EL (cell line): ENCODE measurements at regions not wholly inside any gene's neighbourhood (a gene's known extent, or its start where the extent isn't known, plus 50 kb on each side); places are given as distances from the start of the nearest gene placed in this dataset.
"Not testable (repeated sequence)": the region's sequence is repeated elsewhere in the genome, so short reads cannot be mapped to it uniquely, and the experiment has no call there.

Experiments used
- DNase-seq: peaks from one replicate; pipeline ENCODE4 v3.0.0-alpha.2; 2016

DNA sequence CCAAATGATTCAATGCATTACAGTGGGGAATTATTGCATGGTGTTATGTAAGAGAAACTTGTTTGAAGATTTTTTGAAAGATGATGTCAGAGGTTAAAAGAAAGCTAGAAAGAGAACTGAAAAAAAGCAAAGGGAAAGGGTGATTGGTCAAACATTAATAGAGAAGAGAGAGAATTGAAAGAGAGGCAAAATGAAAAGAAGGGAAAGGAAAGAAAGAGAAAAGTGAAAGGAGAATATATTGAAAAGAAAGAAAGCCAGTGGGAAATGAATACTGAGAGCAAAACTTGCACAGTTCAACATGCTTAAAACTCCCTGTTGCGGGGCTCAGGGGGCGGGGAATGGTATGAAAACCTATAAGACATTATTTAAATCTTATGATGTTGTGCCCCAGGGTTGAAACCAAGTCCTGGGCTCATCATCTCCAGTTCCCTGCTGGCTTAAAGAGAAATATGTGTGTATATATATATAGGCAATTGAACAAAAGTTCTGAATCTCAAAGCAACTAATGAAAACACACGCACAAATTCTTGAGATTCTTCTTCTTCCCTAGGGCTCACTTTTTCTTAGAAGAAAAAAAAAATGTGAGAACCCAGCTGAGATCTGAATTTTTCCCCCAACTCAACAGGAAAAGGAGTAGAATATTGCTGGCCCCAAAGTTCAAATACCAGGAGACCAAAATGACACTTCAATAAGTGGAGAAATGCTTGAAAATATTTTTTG, 2045.9 kb upstream of the CELF4 start:
- DNase-seq, result peak; percentile 12

DNA sequence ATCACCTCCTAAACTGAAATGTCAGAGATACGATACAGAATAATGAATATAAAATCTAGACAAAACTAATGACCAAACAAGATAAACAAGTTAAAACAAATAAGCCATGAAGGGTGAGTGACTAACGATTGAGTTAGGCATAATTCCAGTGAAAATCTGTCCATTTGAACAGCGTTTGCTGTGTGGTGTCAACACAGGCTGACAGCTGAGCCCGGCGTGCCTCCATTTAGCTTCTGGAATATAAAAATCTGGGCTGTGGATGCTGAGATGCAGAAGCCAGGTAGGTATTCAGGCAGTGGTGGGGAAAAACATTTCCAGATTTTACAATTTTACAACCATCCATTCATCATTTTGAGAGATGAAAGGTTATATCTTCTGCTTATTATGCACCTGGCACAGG, 2041.4 kb upstream of the CELF4 start:
- DNase-seq, result no peak

DNA sequence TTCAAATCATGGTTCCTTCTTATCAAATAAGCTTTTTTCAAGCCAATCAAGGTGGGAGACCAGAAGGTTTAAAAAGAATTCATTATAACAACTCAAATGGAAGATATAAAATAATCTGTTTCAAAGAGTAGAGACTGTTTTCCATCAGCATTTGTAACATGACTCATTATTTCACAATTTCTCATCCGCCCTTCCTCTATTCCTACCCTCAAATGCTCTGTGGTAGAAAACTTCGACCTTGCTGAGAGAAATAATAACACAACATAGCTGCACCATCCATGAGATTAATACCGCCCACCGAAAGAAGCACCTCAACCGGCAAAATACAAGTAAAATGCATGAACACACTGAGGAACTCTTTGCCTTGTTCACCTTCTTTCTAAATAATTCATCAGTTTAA, 2039.2 kb upstream of the CELF4 start:
- peak; percentile 38 for DNase-seq

DNA sequence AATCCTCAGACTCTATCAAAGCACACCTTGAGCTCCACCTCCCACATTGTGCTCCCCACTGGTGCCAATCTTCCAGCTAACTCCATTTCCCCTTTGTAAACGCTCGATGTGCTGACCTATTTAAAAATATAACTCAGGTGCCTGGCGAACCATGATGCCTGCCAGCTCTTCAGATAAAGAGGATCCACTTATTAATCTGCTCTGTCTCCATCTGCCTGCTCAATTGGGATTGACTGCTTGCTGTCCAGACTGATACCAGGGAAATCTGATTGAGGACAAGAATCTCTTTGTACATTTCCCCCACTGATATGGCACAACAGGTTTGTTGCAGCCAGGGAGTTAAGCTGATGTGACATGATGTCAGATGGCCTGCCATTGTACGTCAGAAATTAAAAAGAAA, 2036.5 kb upstream of the CELF4 start:
- no peak for DNase-seq

DNA sequence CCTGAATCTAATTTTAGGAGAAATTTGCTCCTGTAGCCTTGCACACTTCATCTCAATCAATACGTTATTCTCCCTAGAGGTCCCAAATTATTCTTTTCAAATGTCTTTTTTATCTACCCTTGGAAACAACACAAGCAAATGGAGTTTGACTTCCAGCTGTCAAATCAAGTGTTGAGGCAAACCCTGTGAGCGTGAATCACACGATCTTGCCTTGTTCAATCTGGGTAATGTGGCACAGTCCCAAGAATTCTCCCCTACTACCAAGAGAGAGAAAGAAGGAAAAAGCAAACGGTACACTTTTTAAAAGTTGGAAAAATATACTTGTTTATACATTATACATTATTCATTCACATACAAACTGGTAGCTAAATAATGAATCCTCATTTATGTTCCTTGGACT, 2035.3 kb upstream of the CELF4 start:
- no peak for DNase-seq

DNA sequence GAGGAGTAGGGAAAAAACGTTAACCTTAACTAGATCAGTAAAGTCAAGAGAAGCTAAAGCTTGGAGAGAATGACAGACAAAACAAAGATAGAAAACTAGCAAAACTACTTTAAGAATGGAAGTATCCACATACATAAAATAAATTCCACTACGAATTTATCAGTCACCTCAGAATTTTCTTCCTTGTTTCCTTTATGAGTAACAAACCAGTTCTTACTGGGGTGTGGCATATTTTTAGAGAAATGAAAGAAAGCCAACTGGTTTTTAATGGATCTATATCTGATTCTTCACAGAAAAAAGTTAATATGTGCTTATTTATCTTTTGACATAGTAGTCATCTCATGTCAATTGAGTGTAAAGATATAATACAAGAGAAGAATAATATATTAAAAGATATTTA, 2033.7 kb upstream of the CELF4 start:
- DNase-seq, result no peak

DNA sequence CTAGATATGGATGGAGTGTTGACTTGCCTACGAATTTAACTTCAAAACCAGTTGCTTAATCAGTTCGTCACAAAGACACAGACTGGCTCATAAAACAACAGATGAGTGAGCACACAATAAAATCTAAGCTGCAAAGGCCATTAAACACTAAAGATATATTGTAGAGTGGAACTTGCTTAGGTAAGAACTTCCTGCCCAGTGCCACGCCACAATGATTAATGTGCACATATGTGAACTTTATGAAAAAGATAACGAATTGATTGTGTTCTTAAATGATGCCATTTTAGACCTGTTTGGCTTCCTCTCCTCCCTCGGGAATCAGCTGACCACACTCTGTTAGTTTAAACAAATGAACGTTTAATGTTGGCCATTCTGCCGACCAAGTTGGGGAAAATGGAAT, 2031.3 kb upstream of the CELF4 start:
- DNase-seq, result no peak

DNA sequence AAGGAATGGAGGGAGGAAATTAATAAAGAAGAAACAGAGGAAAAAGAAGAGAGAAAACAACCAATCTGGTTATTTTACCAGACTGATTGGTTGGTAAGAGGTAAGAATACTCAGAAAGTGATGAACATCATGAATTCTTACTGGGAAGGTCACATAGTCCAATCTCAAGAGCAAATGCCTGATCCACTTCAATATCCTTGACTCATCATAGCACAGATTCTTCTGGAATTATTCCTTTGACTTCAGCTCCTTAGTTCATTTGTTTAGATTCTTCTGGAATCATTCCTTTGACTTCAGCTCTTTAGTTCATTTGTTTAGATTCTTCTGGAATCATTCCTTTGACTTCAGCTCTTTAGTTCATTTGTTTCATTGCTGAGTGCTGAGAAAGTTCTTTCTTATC, 2030.6 kb upstream of the CELF4 start:
- no peak for DNase-seq

DNA sequence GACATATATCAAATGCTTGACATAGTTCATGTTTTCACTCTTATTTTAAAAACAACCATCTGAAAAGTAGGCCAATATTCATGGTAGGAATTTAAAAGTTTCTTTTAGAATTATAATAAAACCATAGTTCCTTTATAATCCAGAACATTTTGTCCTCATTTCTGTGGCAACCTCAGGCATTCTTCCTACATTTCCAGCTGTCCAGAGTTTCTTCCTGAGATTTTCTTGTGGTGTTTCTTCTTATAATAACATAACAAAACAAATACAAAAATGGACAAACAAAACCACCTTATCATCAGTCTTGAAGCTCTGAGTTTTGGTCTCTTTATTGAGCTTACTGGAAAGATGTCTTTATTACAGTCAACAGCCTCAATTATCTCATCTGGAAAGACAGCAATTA, 2028.6 kb upstream of the CELF4 start:
- no peak for DNase-seq

DNA sequence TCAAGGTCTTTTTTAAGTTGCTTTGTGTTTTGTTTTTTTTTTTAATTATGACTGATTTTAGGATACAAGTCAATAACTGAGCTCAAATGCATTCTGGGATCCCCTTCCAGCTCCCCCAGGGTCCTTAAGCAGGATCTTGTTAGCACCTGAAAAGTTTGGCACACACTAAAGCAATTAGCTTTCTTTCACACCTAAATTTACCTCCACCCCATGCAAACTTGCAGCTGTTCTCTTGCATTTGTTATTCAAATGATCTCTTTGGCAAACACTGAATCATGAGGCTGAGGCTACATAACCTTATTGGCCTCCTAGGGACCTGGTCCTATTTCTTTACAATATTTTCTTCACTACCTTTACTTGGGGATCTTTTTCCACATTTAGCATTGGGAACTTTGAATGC, 2026.1 kb upstream of the CELF4 start:
- no peak for DNase-seq

DNA sequence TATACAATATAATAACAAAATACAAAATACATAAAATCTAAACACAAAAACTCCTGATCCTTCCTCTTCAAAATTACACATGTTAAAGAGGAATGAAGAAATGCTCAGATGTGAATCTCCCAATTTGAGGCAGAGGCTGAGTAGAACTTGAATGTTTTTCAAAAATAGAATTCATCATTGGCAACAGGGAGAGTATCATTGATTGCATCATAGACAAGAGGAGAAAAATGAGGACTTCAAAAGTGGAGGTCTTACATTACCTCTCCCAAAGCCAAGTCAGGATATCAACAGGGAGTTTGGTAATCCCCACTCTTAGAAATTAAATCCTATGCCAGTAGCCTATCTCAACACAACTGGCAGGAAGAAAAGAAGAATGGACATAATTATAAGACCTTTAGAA, 2023.9 kb upstream of the CELF4 start:
- DNase-seq, result no peak

DNA sequence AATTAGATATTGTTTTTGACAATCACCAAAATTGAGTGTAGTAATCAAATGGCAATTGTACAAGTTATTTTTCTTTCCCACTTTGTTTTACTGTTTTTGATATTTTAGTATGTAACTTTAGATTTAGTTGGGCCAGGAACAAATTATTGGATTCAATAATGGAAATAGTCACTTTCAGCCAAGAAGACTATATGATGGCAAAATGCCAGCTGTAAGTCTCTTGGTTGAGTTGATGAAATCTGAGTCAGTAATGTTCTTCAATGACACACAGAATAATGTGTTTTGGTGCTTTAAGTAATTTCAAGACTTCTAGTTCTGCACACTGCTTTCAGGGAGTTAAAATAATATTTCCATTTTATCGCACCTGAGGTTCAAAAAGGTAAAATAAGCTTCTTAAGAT, 2022.0 kb upstream of the CELF4 start:
- no peak for DNase-seq

DNA sequence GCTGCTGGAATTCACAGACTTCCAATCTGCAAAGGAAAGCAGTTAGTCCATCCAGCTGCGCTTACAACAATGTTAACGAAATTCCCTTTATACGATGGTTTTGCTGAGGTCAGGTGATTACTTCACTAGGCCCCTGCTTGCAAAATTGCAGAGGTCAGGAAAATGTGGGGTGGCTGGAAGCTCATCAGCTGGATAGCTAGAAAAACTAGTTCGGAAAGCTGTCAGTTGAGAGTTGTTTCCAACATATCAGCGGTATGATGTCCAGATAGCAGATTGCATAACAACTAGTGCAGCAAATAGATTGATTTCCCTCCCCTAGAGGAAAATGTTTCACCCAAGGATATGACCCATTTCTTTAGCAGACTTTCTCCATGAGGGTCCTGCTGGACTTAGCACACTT, 2021.1 kb upstream of the CELF4 start:
- no peak for DNase-seq

DNA sequence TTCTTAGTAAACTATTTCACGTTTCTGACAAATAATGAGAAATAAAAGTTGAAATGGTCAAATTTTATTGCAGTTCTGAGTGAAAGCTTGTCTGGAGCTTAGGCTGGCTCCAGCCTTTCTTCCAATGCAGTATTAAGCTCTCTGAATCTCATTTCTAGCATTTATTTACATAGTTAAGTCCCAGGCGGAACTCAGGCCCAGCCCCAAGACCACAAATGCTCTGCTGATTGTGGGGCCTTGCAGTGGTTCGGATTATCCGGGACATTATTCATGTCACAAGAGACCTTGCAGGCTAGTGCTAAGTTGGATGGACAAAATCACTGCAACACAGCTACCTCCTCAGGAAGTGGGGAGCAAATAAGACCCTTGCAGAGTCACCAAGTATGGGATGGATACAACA, 2009.3 kb upstream of the CELF4 start:
- DNase-seq, result no peak

DNA sequence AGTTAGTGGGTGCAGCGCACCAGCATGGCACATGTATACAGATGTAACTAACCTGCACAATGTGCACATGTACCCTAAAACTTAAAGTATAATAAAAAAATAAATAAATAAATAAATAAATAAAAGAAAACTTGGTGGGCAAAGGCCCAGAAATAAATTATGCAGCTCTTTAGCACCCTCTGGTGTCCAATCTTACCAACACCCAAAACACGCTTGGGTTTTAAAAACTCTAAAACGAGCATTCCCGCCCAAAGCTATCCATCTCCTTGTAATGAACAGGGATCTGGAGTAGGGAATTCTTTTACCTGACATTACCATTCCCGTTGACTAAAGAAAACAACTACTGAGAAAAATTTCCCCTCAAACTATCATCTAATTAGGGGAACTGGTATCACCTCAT, 2005.9 kb upstream of the CELF4 start:
- DNase-seq, result peak; percentile 1

DNA sequence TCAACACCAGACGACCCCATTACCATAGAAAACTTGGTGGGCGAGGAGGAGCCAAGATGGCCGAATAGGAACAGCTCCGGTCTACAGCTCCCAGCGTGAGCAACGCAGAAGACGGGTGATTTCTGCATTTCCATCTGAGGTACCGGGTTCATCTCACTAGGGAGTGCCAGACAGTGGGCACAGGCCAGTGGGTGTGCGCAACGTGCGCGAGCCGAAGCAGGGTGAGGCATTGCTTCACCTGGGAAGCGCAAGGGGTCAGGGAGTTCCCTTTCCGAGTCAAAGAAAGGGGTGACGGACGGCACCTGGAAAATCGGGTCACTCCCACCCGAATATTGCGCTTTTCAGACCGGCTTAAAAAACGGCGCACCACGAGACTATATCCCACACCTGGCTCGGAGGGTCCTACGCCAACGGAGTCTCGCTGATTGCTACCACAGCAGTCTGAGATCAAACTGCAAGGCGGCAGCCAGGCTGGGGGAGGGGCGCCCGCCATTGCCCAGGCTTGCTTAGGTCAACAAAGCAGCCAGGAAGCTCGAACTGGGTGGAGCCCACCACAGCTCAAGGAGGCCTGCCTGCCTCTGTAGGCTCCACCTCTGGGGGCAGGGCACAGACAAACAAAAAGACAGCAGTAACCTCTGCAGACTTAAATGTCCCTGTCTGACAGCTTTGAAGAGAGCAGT, 2000.1 kb upstream of the CELF4 start:
- not testable (repeated sequence) for DNase-seq

DNA sequence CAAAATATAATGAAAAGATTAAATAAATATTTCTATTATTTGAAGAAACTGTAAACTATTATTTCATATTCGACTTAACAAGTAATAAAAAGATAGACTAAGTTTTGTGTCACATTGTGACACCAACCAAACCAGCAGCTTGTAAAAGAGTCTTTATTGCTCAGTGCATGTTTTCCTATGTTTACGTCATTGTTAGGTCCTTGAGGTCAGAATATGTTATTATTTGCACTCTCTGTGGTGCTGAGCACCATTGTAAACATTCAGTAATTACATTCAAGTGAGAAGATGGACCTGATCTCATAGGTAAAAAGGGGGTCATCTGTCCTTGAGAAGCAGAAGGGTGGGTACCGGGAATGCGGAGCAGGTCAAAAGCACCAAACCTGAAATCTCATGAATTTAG, 1999.1 kb upstream of the CELF4 start:
- no peak for DNase-seq

DNA sequence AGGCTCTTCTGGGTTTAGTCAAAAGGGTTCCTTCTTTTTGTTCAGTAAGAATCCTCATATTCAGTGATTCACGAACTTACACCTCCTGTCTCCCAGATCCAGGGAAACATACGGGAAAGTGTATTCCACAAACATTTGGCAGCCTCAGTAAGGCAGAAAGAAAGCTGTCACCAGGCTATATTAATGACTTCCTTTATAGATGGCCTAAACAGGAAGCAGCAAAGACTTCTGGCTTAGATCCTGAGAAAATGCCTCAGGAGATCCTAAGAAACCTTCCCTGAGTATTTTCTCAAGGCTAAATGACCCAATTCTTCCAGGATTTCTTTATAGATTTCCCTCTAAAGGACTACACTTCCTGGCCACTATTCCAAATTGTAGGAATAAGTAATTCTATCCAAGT, 1995.5 kb upstream of the CELF4 start:
- DNase-seq, result peak; percentile 5

DNA sequence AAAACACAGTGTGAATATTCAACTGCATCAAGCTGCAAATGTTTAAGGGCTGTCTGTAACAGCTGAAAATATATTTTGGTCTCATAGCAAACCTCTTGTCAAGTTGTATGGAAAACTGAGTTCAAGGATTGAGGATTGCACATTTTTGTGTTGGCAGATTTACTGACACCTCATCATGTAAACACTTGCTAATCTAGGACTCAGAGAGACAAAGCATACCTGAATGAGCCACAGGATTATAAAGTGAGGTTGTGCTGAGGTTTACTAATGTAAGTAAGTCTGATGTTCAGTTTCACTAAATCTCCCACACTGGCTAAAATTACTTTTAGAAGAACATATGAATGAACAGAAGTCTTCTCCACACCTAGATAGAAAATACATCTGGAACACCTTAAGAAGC, 1993.1 kb upstream of the CELF4 start:
- no peak for DNase-seq

DNA sequence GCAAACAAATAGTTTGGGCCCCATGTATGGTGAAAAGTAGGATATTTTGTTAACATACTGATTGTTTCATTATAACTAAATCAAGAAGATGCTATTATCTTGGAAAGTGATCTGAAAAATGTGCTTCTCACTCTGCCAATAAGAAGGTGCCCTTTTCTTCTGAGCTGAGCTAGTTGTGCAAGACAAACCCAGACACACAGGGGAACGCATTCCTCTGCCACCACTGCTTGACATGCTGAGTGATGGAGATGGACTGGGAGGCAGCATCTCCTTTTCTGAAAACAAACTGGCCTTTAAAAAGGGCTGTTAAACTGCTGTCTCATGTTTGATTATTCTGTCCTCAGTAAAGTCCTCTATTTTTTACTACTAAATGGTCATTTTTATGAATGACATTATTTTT, 1989.9 kb upstream of the CELF4 start:
- no peak for DNase-seq

DNA sequence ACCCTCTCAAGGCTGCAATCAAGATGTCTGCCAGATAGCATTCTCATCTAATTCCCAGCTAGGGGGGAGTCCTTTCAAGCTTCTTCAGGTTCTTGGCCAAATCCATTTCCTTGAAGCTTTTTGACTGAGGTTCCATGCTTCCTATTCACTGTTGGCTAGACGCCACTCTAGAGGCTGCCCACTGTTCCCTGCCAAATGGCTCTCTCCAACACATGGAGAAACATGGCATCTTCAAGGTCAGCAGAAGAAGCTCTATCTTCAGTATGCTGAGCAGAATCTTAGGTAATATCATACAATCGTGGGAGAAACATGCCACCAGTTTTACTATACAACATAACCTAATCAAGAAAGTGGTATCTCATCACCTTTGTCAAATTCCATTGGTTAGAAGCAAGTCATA, 1985.1 kb upstream of the CELF4 start:
- DNase-seq, result no peak

DNA sequence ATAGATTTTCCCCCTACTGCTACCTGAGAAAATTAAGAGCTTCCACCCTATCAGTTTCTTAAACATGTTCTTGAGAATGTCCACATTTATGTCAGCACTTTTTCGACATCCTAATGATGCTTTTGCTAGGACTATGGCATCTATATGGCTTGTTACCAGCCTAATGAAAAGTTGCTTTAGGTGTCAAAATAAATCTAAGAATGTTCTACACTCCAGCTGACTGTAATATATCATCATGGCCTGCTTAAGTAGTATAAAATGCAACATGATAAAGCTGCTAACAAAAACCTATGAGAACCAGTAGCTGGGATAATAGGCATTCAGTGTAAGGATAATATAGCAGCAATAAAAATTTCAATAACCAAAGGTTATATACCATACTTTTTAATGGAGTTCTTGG, 1983.5 kb upstream of the CELF4 start:
- DNase-seq, result no peak

DNA sequence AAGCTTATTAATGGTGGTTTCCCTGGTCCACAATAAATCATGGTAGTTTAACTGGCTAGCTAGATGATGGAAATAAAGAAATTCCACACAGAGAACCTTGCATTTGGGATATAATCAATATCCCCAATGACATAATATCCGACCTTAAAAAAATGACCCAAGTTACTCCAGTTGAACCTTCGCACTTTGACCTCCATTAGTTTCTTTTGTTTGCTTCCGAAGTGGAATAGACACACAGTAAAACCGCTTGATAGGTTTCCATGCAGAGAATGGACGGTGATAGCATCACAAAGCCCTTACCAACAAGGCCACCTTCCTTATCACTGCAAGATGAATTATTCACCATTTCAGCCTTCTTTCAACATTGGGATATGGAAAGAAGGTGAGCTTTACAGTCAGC, 1966.1 kb upstream of the CELF4 start:
- DNase-seq, result no peak

DNA sequence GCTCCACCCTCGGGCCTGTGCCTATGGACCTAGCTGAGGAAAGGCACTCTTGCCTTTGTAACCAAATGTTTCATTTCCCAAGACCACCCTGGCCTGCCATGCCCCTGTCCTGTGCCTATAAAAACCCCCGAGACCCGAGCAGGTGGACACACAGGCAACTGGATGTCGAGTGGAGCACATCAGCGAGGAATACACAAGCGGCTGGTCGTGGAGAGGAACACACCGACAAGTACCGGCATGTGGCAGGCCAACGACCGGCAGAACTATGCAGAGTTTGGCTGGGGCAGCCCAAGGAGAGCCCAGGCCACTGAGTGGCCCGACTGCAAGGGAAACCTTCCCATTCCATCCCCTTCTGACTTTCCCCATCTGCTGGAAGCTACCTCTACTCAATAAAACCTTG, 1963.8 kb upstream of the CELF4 start:
- no peak for DNase-seq

DNA sequence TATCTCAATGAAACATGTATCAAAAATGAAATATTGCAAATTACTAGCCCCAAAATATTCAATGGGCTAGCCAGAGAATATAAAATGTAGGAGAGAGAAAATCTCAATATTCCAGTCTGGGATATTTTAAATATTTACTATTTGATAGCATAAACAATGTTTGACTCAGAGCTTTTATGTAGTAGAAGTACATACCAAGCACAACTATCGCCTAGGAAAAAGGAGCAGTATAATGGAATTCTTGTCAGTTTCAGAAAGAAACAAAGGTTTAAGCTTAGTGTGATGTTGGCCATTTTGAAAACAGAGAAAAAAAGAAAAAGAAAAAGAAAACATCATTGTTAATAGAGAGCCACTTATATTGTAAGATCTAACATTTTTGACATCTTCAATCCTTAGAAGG, 1961.9 kb upstream of the CELF4 start:
- DNase-seq, result no peak
